GM21576 (cell line): ENCODE measurements at regions not wholly inside any gene's neighbourhood (a gene's known extent, or its start where the extent isn't known, plus 50 kb on each side); places are given as distances from the start of the nearest gene placed in this dataset.
"Not testable (repeated sequence)": the region's sequence is repeated elsewhere in the genome, so short reads cannot be mapped to it uniquely, and the experiment has no call there.

Source experiments
- ATAC-seq: cut with Tn5 transposase; IDR thresholded peaks from one replicate; pipeline ENCODE4 v1.9.1; 2021; ENCODE audit warnings: mild to moderate bottlenecking, moderate library complexity; ENCODE audit not compliant: unreplicated experiment

DNA sequence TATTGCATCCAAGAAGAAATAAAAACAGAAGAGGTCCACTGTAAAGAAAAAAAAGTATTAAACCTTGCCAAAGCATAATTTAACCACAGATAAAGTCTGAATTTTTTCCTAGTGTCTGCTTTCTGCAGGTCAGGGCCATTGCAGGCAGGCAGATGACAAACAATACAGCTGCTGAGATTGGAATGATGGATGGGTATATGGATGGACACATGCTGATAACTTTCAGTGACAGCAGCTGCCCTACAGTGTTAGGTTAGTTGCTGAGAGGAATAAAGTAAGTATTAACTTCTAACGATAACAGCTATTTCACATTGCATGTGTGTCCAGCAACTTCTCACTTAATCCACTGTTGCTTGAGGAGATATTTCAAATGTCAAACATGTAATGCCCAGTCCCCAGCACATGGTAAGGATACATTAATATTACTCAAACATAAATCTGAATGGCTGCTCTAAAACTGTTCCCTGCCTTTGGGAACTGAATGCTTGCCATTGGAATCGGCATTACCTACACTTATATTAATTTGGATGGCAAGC, 515.3 kb downstream of the RMST start:
- ATAC-seq = no peak

DNA sequence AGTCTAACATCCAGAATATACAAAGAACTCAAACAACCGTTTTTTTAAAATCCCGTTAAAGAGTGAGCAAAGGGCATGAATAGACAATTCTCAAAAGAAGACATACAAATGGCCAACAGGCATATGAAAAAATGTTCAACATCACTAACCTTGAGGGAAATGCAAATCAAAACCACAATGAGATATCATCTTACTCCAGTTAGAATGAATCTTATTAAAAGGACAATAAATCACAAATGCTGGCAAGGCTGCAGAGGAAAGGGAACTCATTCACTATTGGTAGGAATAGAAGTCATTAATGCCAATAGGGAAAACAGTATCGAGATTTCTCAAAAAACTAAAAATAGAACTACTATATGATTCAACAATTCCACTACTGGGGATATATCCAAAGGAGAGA, 520.1 kb downstream of the RMST start:
- no peak for ATAC-seq

- no peak for ATAC-seq
Observed at GRCh38 chr12:97983796-97984195, 521.2 kb downstream of the RMST start.

- ATAC-seq = no peak
Observed at GRCh38 chr12:97984436-97984835, 521.8 kb downstream of the RMST start.

DNA sequence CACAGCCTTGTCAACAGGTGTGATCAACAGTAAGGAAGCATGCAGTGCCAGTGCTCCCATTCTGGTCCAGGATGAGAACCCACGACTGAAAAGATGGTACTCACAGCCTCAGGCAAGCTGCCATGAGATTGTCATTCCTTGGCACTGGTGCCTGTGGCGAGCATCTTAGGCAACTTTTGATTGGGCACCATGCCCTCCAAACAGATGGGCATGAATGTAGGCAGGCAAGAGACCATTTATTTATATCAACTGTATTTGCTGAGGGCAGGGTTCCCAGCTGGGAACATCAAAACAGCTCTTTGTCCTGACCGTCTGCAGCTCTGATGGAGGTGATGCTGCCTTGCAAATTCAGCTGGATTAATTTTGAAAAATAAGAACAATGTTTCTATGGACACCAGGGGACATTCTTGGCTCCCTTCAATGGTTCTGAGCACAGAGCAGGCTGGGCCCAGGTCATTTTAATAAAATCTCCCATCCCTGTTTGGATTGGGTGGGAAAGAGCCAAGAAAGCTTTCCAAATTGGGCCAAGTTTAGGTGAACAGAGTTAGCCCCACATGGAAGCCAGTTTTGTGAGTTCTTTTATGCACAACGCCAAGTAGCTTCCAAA, 522.5 kb downstream of the RMST start:
- ATAC-seq = no peak

GRCh38 chr12:97985834-97986233, 523.2 kb downstream of the RMST start:
- ATAC-seq = no peak

GRCh38 chr12:97988588-97988987, 526.0 kb downstream of the RMST start:
- not testable (repeated sequence) for ATAC-seq

DNA sequence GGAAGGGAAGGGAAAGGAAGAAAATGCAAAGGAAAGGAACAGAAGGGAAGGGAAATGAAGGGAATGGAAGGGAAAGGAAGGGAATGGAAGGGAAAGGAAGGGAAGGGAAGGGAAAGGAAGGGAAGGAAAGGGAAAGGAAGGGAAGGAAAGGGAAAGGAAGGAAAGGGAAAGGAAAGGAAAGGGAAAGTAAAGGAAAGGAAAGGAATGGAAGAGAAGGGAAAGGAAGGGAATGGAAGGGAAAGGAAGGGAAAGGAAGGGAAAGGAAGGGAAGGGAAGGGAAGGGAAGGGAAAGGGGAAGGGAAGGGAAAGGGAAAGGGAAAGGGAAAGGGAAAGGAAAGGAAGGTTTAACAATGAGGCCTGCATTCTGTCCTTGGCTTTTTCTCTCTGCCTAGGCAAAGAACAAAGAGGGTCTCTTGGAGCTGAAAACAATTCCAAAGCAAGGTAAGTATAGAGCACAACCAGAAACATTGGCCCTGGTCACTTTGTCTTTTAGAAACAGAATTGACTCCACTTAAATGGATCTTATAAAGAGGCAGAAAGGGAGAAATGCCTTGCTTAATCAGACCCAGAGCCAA, 525.9 kb upstream of the TMPO start:
- ATAC-seq = no peak

DNA sequence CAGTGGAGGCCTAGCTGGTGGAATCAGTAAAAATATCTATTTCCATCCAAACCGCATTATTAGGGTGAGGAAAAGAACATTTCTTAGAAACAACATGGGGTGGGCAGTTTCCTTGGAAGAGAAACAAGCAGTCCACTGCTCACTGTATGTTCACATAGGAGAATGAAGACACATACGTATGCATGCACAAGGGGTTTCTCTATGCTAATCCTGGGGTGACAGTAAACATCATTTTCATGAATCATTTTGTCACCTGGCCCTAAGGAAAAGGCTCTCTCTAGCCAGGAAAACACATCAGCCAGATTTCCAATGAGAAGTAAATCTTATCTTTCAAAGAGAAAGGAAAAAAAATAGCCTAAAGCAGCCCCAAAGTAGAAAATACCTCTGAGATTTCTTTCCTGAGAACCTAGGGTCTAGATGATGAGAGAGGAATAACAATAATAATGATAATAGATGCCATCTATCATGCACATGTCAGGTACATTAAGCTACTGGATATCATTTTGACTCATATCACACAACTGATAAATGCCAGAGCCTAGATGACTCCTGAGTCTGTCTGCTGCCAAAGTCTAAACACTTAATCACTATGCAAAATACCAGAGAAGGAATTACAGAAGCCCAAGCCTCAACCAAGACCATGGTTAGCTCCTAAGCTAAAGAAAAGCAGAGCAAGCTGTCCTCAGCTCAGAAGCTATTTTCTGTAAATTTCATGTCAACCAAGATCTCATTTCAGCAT, 520.5 kb upstream of the TMPO start:
- ATAC-seq = no peak

DNA sequence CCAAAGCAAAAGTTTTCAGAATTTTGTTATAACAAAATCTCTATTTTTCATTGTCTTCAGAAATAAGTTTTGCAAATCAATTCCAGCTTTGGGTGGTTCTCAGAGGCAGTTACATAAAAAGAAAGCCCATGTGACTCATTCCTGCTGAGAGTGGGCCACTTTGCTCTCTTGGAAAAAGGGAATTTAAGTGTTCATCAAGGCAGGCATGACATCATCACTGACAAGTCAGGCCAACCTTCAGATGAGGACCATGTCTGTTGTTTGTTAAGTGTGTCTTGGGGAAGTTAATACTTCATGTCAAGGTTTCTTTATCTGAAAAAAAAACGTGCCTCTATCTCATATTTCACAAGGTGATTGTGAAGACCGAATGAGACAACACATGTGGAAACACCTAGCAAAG, 519.8 kb upstream of the TMPO start:
- no peak for ATAC-seq

GRCh38 chr12:98001430-98001829, 514.0 kb upstream of the TMPO start:
- ATAC-seq = no peak

- peak; percentile 71 for ATAC-seq
Observed at GRCh38 chr12:98002887-98003493, 512.4 kb upstream of the TMPO start.

GRCh38 chr12:98007963-98008362, 507.4 kb upstream of the TMPO start:
- no peak for ATAC-seq

DNA sequence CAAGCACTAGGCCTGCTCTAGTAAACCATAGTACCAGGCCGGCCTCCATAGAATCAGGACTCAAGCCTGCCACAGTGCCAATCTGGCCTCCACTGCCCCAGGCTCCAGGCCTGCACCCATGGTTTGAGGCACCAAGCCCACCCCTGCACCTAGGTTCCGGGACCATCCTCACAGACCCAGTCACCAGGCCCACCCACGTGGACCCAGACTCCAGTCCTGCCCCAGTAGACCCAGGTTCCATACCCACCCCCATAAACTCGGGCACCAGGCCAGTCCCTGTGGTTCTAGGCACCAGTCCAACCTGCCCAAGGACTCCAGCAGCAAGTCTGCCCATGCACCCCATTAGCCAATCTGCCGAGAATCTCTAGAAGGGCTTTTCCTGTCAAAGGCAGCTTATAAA, 501.8 kb upstream of the TMPO start:
- no peak for ATAC-seq

GRCh38 chr12:98018836-98019235, 496.6 kb upstream of the TMPO start:
- ATAC-seq = no peak

- no peak for ATAC-seq
Observed at GRCh38 chr12:98020376-98020775, 495.0 kb upstream of the TMPO start.

- ATAC-seq = no peak
Observed at GRCh38 chr12:98022961-98023360, 492.4 kb upstream of the TMPO start.

DNA sequence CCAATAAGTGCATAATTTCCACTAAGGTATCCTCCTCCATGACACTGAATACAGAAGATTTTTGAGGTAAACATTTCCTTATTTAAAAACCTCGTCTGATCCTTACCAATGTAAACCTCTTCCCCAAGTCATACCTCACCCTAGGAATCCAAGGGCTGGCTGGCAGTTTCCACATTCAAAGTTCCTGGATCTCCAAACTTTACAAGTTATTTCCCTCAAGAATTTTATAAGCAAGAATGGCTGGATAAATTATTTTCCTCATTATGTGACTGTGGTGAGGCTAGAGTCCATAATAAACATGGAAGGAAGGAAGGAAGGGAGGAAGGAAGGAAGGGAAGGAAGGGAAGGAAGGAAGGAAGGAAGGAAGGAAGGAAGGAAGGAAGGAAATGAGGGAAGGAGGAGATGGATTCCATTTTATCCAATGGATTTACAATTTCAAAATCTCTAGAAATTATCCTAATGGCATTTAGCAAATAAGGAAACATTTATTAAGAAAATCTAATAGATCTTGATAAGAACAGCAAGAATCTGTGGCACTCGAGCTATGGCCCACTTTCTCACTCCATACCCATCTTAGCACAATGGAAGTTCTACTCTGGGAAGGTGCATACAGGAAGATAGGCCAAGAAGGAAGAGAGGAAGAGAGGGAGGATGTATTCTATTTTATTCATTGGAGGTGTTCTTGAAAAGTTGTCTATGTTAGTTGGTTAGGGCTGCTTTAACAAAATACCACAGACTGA, 477.8 kb upstream of the TMPO start:
- ATAC-seq = no peak

- no peak for ATAC-seq
Observed at GRCh38 chr12:98042668-98043067, 472.7 kb upstream of the TMPO start.

GRCh38 chr12:98045395-98045794, 470.0 kb upstream of the TMPO start:
- no peak for ATAC-seq

DNA sequence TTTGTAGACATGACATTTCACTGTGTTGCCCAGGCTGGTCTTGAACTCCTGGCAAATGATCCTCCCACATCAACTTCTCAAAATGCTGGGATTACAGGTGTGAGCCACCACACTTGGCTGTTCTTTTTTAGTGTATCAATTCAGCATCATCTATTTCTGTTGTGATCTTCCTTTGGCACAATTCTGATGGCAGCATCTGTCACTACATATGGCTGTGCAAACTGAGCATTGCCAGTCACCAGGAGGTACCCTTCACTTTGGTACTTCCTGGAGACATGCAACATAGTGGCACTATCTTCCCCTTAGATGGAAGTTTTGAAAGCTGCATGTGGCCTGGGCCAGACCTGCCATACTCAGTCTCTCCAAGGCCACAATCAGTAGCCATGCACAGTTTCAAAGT, 467.1 kb upstream of the TMPO start:
- ATAC-seq = no peak
